ENCODE measurements at regions not wholly inside any gene's neighbourhood (a gene's known extent, or its start where the extent isn't known, plus 50 kb on each side); places are given as distances from the start of the nearest gene placed in this dataset.

DNA sequence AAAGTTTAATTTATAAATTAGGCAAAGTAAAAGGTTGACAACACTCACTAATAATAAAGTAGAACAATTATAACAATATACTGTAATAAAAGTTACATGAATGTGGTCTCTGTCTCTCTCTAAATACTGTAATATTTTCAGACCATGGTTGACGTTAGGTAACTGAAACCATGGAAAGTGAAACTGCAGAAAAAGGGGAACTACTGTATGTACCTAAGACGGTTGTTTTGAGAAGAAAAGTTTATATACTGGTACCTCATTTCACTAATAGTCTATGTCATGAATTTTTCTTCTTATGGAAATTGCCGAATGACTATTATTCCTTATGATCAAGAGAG lies 166.7 kb upstream of the ZNF521 start:
- H3K27ac ChIP-seq, result no peak overlapping the region
- intact Hi-C loops (cut with DNase I; ENCODE audit: low total_unique reads) (no loop called here), in situ Hi-C loops (cut with MboI; ENCODE audit: low pct_ligation_motif_present in 1 of 4, low pct_unique_long_range_greater_than_20kb in 1 of 4, low sequenced_read_pairs in 3 of 4) (loop anchor here in 1 of 4 donors (25.0 kb wide), 1 partner anchor 94 kb away; no protein-coding TSS in a partner anchor)
- TF ChIP-seq EP300 (IDR thresholded peaks at IDR 0.05; ENCODE audit: low read depth) (no peak), POLR2A (IDR thresholded peaks at IDR 0.05) (no peak), POLR2AphosphoS5 (IDR thresholded peaks at IDR 0.05) (no peak)
- TF ChIP-seq, protein P1, sequence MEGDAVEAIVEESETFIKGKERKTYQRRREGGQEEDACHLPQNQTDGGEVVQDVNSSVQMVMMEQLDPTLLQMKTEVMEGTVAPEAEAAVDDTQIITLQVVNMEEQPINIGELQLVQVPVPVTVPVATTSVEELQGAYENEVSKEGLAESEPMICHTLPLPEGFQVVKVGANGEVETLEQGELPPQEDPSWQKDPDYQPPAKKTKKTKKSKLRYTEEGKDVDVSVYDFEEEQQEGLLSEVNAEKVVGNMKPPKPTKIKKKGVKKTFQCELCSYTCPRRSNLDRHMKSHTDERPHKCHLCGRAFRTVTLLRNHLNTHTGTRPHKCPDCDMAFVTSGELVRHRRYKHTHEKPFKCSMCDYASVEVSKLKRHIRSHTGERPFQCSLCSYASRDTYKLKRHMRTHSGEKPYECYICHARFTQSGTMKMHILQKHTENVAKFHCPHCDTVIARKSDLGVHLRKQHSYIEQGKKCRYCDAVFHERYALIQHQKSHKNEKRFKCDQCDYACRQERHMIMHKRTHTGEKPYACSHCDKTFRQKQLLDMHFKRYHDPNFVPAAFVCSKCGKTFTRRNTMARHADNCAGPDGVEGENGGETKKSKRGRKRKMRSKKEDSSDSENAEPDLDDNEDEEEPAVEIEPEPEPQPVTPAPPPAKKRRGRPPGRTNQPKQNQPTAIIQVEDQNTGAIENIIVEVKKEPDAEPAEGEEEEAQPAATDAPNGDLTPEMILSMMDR (IDR thresholded peaks at IDR 0.05), result no peak
- no peak overlapping the region for H3K4me3 ChIP-seq
- WGBS, 2 donors (ENCODE audit: low coverage in 1 of 2), result 30 to 52% methylated on average over 3 of the region's 3 CpGs
- H3K9me3 ChIP-seq, result no peaks in the 10 kb centered on the region
- no peaks in the 10 kb centered on the region for H3K27me3 ChIP-seq
- H3K4me1 ChIP-seq, result no peaks in the 10 kb centered on the region
- no peaks in the 10 kb centered on the region for H3K36me3 ChIP-seq
- no peak for DNase-seq

DNA sequence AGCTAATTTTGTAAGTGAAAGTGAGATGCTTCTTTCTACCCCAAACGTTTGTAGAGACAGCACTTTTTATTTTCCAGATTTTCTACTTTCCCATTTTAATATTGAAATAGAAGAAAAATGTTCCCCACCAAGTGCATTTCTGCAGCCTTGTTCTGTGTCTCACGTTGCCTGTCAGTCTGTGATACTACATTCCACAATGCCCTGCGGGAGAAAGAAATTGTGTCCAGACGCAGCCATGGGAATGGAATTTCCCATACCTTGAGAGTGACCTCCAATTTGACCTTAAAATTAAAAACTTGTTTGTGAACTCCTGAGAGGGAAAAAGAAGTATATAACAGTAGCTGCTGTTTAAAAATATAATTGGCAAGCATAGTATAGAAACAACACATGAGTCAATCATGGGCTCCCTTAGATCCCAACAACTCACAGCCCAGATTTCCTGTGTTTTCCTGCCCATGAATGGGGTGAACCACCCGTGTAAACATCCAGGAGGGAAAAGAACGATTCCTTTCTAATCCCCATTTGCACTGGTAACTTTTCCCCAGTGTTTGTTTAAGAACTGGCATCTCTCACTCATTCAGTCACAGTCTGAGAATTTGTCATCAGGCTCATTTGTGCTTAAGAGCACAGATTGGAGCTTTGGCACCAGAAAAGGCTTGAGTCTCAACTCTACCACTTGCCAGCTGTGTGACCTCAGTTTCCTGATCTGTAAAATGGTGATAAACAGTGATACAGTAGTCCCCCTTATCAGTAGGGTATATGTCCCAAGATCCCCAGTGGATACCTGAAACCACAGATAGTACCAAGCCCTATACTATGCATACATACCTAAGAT lies 166.1 kb upstream of the ZNF521 start:
- TF ChIP-seq, protein P1 (IDR thresholded peaks at IDR 0.05), result no peak
- TF ChIP-seq POLR2A (IDR thresholded peaks at IDR 0.05) (no peak), EP300 (IDR thresholded peaks at IDR 0.05; ENCODE audit: low read depth) (no peak), POLR2AphosphoS5 (IDR thresholded peaks at IDR 0.05) (no peak)
- WGBS, 2 donors (ENCODE audit: low coverage in 1 of 2), result 37 to 42% methylated on average over 6 of the region's 6 CpGs

DNA sequence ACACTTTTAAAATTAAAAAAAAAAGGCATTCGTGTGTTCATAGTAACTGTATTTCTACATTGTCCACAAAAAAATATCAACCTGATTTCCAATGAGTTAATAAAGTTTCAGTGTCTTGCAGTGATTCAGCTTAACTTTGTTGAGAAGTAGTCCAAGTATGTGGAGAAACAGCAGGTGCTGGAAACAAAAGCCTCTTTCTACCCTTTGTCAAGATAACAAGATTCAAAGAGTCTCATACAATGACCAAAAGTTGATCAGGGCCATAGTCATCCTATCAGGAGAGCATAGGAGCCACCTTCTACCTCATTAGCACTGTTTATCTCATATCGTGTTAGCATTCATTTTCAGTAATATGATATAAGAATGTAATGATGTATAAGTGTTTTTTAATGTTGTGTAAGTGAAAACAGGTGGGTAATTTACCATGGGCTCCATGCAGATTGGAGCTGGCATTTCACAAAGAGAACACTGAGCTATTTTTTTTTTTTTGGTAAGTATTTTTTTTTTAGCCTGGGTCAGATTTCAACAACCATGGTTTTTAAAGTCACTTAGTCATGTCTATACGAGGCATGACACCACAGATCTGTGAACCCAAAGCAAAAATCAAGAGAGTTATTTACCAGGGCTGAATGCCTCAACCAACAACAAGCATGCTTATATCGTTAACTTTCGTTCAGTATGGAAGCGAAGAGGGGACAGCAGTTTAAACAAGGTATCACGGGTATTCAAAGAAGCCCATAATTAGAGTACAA lies 165.0 kb upstream of the ZNF521 start:
- Histone ChIP-seq H3K27me3 (no peaks in the 10 kb centered on the region), H3K4me1 (no peaks in the 10 kb centered on the region), H3K27ac (no peak overlapping the region), H3K9me3 (no peaks in the 10 kb centered on the region), H3K36me3 (no peaks in the 10 kb centered on the region), H3K4me3 (no peak overlapping the region)
- DNase-seq, result no peak
- TF ChIP-seq EP300 (IDR thresholded peaks at IDR 0.05; ENCODE audit: low read depth) (no peak), POLR2A (IDR thresholded peaks at IDR 0.05) (no peak), POLR2AphosphoS5 (IDR thresholded peaks at IDR 0.05) (no peak)
- TF ChIP-seq, protein P1 (IDR thresholded peaks at IDR 0.05), result no peak
- intact Hi-C loops (cut with DNase I; ENCODE audit: low total_unique reads) (no loop called here), in situ Hi-C loops (cut with MboI; ENCODE audit: low pct_ligation_motif_present in 1 of 4, low pct_unique_long_range_greater_than_20kb in 1 of 4, low sequenced_read_pairs in 3 of 4) (loop anchor here in 1 of 4 donors (25.0 kb wide), 1 partner anchor 95 kb away; no protein-coding TSS in a partner anchor)
- 78% methylated on average over 7 of the region's 7 CpGs for WGBS, 2 donors (ENCODE audit: low coverage in 1 of 2)

More for the DNA sequence above, 166.1 kb upstream of the ZNF521 start:
- Histone ChIP-seq H3K27me3 (no peaks in the 10 kb centered on the region), H3K36me3 (no peaks in the 10 kb centered on the region), H3K9me3 (no peaks in the 10 kb centered on the region), H3K4me1 (no peaks in the 10 kb centered on the region), H3K27ac (no peak overlapping the region), H3K4me3 (no peak overlapping the region)
- intact Hi-C loops (cut with DNase I; ENCODE audit: low total_unique reads), result no loop called here
- in situ Hi-C loops (cut with MboI; ENCODE audit: low pct_ligation_motif_present in 1 of 4, low pct_unique_long_range_greater_than_20kb in 1 of 4, low sequenced_read_pairs in 3 of 4), result loop anchor here in 1 of 4 donors (25.0 kb wide), 1 partner anchor 94 kb away; no protein-coding TSS in a partner anchor
- no peak for DNase-seq

DNA sequence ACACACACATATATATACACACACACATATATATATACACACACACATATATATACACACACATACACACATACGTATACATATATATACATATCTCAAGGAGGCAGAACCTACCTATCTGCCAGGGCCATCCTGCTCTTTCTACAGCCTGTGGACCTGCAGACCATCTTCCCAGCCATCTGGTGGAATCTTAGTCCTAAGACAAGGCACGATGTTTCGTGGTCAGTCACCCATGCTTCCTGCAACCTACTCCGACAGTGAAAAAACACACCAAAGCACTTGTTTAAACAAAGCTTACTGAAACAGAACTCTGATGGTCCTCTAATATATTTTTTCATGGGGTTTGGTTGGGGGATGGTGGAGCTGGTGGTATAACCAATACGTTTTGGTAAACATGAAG lies 164.2 kb upstream of the ZNF521 start:
- Histone ChIP-seq H3K4me1 (no peaks in the 10 kb centered on the region), H3K27ac (no peak overlapping the region), H3K9me3 (no peaks in the 10 kb centered on the region), H3K36me3 (no peaks in the 10 kb centered on the region), H3K27me3 (no peaks in the 10 kb centered on the region), H3K4me3 (no peak overlapping the region)
- 16 to 51% methylated on average over 2 to 5 of the region's 5 CpGs for WGBS, 2 donors (ENCODE audit: low coverage in 1 of 2)
- in situ Hi-C loops (cut with MboI; ENCODE audit: low pct_ligation_motif_present in 1 of 4, low pct_unique_long_range_greater_than_20kb in 1 of 4, low sequenced_read_pairs in 3 of 4) (loop anchor here in 1 of 4 donors (25.0 kb wide), 1 partner anchor 96 kb away; no protein-coding TSS in a partner anchor), intact Hi-C loops (cut with DNase I; ENCODE audit: low total_unique reads) (no loop called here)
- TF ChIP-seq, protein P1 (IDR thresholded peaks at IDR 0.05), result no peak
- TF ChIP-seq EP300 (IDR thresholded peaks at IDR 0.05; ENCODE audit: low read depth), result no peak
- no peak for TF ChIP-seq POLR2AphosphoS5 (IDR thresholded peaks at IDR 0.05)
- no peak for TF ChIP-seq POLR2A (IDR thresholded peaks at IDR 0.05)
- no peak for DNase-seq

Measured in transverse colon (tissue), 4 donors.